ENCODE measurements at regions not wholly inside any gene's neighbourhood (a gene's known extent, or its start where the extent isn't known, plus 50 kb on each side); places are given as distances from the start of the nearest gene placed in this dataset.

GRCh38 chr15:61527836-61528580 is 298.9 kb upstream of the RORA start:
- no peak overlapping the region for H3K27ac Mint-ChIP-seq
- H3K4me3 Mint-ChIP-seq: no peak overlapping the region
- H3K27me3 Mint-ChIP-seq (ENCODE audit: insufficient read depth): no peaks in the 10 kb centered on the region

DNA sequence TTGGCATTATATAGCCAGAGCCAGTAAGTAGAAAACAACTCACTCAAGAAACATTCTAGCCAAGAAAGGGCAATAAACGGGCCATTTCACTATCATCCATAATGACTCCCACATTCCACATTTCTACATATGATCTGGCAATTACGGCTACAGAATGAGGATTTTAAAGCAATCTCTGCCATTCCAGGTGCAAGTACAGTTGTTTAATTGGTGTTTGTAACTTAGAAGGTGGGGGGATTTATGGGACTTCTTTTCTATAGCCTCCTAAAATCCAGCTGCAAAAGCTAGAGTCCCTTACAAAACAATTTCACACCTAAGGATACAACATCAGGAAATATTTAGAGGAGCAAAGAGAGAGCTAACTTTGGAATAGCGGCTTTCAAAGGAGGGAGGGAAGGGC is 295.4 kb upstream of the RORA start:
- no peak overlapping the region for H3K4me3 Mint-ChIP-seq
- H3K9me3 Mint-ChIP-seq: peaks cover 40% of the 10 kb centered on the region
- H3K27me3 Mint-ChIP-seq (ENCODE audit: insufficient read depth): no peaks in the 10 kb centered on the region
- TF ChIP-seq CTCF (IDR thresholded peaks at IDR 0.05): no peak
- no peak for DNase-seq
- no peak overlapping the region for H3K27ac Mint-ChIP-seq
- H3K4me1 Mint-ChIP-seq (ENCODE audit: low read depth): no peaks in the 10 kb centered on the region
- H3K36me3 Mint-ChIP-seq (ENCODE audit: low read depth): no peaks in the 10 kb centered on the region

More at GRCh38 chr15:61527836-61528580, 298.9 kb upstream of the RORA start:
- DNase-seq: no peak
- Mint-ChIP-seq H3K36me3 (ENCODE audit: low read depth) (no peaks in the 10 kb centered on the region), H3K4me1 (ENCODE audit: low read depth) (no peaks in the 10 kb centered on the region), H3K9me3 (peaks cover 29% of the 10 kb centered on the region)
- TF ChIP-seq CTCF (IDR thresholded peaks at IDR 0.05): no peak

GRCh38 chr15:61524086-61524485 is 295.0 kb upstream of the RORA start:
- no peak for DNase-seq
- H3K9me3 Mint-ChIP-seq: peaks cover 41% of the 10 kb centered on the region

GRCh38 chr15:61522411-61522810 is 293.3 kb upstream of the RORA start:
- H3K27me3 Mint-ChIP-seq (ENCODE audit: insufficient read depth): no peaks in the 10 kb centered on the region
- no peak overlapping the region for H3K27ac Mint-ChIP-seq
- DNase-seq: no peak
- no peaks in the 10 kb centered on the region for H3K36me3 Mint-ChIP-seq (ENCODE audit: low read depth)
- H3K4me3 Mint-ChIP-seq: no peak overlapping the region
- no peak for TF ChIP-seq CTCF (IDR thresholded peaks at IDR 0.05)
- H3K9me3 Mint-ChIP-seq: peaks cover 45% of the 10 kb centered on the region
- no peaks in the 10 kb centered on the region for H3K4me1 Mint-ChIP-seq (ENCODE audit: low read depth)

More at GRCh38 chr15:61524086-61524485, 295.0 kb upstream of the RORA start:
- no peak overlapping the region for H3K27ac Mint-ChIP-seq
- H3K4me1 Mint-ChIP-seq (ENCODE audit: low read depth): no peaks in the 10 kb centered on the region
- H3K36me3 Mint-ChIP-seq (ENCODE audit: low read depth): no peaks in the 10 kb centered on the region
- no peaks in the 10 kb centered on the region for H3K27me3 Mint-ChIP-seq (ENCODE audit: insufficient read depth)
- no peak for TF ChIP-seq CTCF (IDR thresholded peaks at IDR 0.05)
- no peak overlapping the region for H3K4me3 Mint-ChIP-seq

GRCh38 chr15:61521953-61522352 is 292.9 kb upstream of the RORA start:
- no peaks in the 10 kb centered on the region for H3K4me1 Mint-ChIP-seq (ENCODE audit: low read depth)
- H3K27ac Mint-ChIP-seq: no peak overlapping the region
- H3K36me3 Mint-ChIP-seq (ENCODE audit: low read depth): no peaks in the 10 kb centered on the region
- DNase-seq: no peak
- TF ChIP-seq CTCF (IDR thresholded peaks at IDR 0.05): no peak
- peaks cover 50% of the 10 kb centered on the region for H3K9me3 Mint-ChIP-seq
- H3K4me3 Mint-ChIP-seq: no peak overlapping the region
- H3K27me3 Mint-ChIP-seq (ENCODE audit: insufficient read depth): no peaks in the 10 kb centered on the region

All from HFFc6 (cell line).